ENCODE measurements at regions not wholly inside any gene's neighbourhood (a gene's known extent, or its start where the extent isn't known, plus 50 kb on each side); places are given as distances from the start of the nearest gene placed in this dataset.
"Not testable (repeated sequence)": the region's sequence is repeated elsewhere in the genome, so short reads cannot be mapped to it uniquely, and the experiment has no call there.

- DNase-seq, result no peak
These were observed 838.6 kb downstream of the LTN1 start for GRCh38 chr21:28154121-28154520.

- DNase-seq, result no peak
These were observed 839.9 kb downstream of the LTN1 start for GRCh38 chr21:28152732-28153131.

GRCh38 chr21:28151758-28152157 lies 840.9 kb downstream of the LTN1 start:
- DNase-seq, result no peak

GRCh38 chr21:28150778-28151177 lies 841.9 kb downstream of the LTN1 start:
- DNase-seq, result no peak

GRCh38 chr21:28148400-28149064 lies 844.1 kb downstream of the LTN1 start:
- DNase-seq, result no peak

GRCh38 chr21:28144653-28145052 lies 848.0 kb downstream of the LTN1 start:
- DNase-seq, result no peak

- DNase-seq, result no peak
These were observed 848.6 kb downstream of the LTN1 start for GRCh38 chr21:28144089-28144488.

- no peak for DNase-seq
These were observed 850.0 kb downstream of the LTN1 start for GRCh38 chr21:28142697-28143096.

- no peak for DNase-seq
These were observed 854.4 kb downstream of the LTN1 start for GRCh38 chr21:28138272-28138671.

GRCh38 chr21:28136656-28137255 lies 855.9 kb downstream of the LTN1 start:
- DNase-seq, result no peak

GRCh38 chr21:28135646-28136045 lies 857.0 kb downstream of the LTN1 start:
- DNase-seq, result no peak

- DNase-seq, result no peak
These were observed 859.6 kb downstream of the LTN1 start for GRCh38 chr21:28133116-28133515.

- no peak for DNase-seq
These were observed 860.0 kb downstream of the LTN1 start for GRCh38 chr21:28132713-28133112.

- DNase-seq, result no peak
These were observed 865.4 kb downstream of the LTN1 start for GRCh38 chr21:28127175-28127785.

GRCh38 chr21:28126521-28127174 lies 866.0 kb downstream of the LTN1 start:
- no peak for DNase-seq

- DNase-seq, result no peak
These were observed 868.1 kb downstream of the LTN1 start for GRCh38 chr21:28124541-28124940.

- DNase-seq, result no peak
These were observed 874.1 kb downstream of the LTN1 start for GRCh38 chr21:28118570-28118969.

GRCh38 chr21:28114986-28115385 lies 877.7 kb downstream of the LTN1 start:
- not testable (repeated sequence) for DNase-seq

- no peak for DNase-seq
These were observed 879.0 kb downstream of the LTN1 start for GRCh38 chr21:28113718-28114117.

- no peak for DNase-seq
These were observed 880.2 kb downstream of the LTN1 start for GRCh38 chr21:28112511-28112910.

GRCh38 chr21:28111151-28111619 lies 881.5 kb downstream of the LTN1 start:
- no peak for DNase-seq

GRCh38 chr21:28110716-28111115 lies 882.0 kb downstream of the LTN1 start:
- DNase-seq, result no peak

GRCh38 chr21:28110074-28110473 lies 882.6 kb downstream of the LTN1 start:
- no peak for DNase-seq

- no peak for DNase-seq
These were observed 886.2 kb downstream of the LTN1 start for GRCh38 chr21:28106370-28106890.

Data from KG1 (cell line).